T-helper 1 cell treated with Interleukin-12 subunit alpha and Interleukin-12 subunit beta and Interleukin-4 antibody, amounts not matched to agents 30 ng/mL and 1 ng/mL, for 36 hours (primary cell): ENCODE measurements at regions not wholly inside any gene's neighbourhood (a gene's known extent, or its start where the extent isn't known, plus 50 kb on each side); places are given as distances from the start of the nearest gene placed in this dataset.

Experiments
- intact Hi-C: fragments of 100-400 bp; cut with micrococcal nuclease; formaldehyde crosslinking; loops from one replicate; pipeline ENCODE4 v1.15.1; 2024

GRCh38 chr2:65658881-65659280 lies 226.5 kb upstream of the SPRED2 start:
- intact Hi-C loops: no loop called here

- intact Hi-C loops: no loop called here
Observed at GRCh38 chr2:65658266-65658665, 225.9 kb upstream of the SPRED2 start.

GRCh38 chr2:65656160-65656718 lies 223.8 kb upstream of the SPRED2 start:
- intact Hi-C loops: no loop called here

GRCh38 chr2:65655000-65655399 lies 222.6 kb upstream of the SPRED2 start:
- intact Hi-C loops: no loop called here

GRCh38 chr2:65654496-65654895 lies 222.1 kb upstream of the SPRED2 start:
- intact Hi-C loops: no loop called here

- intact Hi-C loops: no loop called here
Observed at GRCh38 chr2:65652066-65652465, 219.7 kb upstream of the SPRED2 start.

- intact Hi-C loops: loop anchor here (10.0 kb wide), 1 partner anchor 775 kb away; no protein-coding TSS in a partner anchor
Observed at GRCh38 chr2:65649811-65650589, 217.6 kb upstream of the SPRED2 start.

GRCh38 chr2:65647249-65647842 lies 214.9 kb upstream of the SPRED2 start:
- intact Hi-C loops: loop anchor here (10.0 kb wide), 1 partner anchor 777 kb away; no protein-coding TSS in a partner anchor

GRCh38 chr2:65640793-65641103 lies 208.3 kb upstream of the SPRED2 start:
- intact Hi-C loops: loop anchor here (10.0 kb wide), 1 partner anchor 784 kb away; no protein-coding TSS in a partner anchor

- intact Hi-C loops: no loop called here
Observed at GRCh38 chr2:65639156-65639864, 206.9 kb upstream of the SPRED2 start.

GRCh38 chr2:65638443-65638842 lies 206.0 kb upstream of the SPRED2 start:
- intact Hi-C loops: no loop called here

- intact Hi-C loops: no loop called here
Observed at GRCh38 chr2:65636813-65637483, 204.5 kb upstream of the SPRED2 start.

- intact Hi-C loops: no loop called here
Observed at GRCh38 chr2:65636024-65636423, 203.6 kb upstream of the SPRED2 start.

- intact Hi-C loops: no loop called here
Observed at GRCh38 chr2:65634304-65634703, 201.9 kb upstream of the SPRED2 start.

- intact Hi-C loops: no loop called here
Observed at GRCh38 chr2:65630643-65631042, 198.2 kb upstream of the SPRED2 start.

- intact Hi-C loops: no loop called here
Observed at GRCh38 chr2:65628156-65628555, 195.8 kb upstream of the SPRED2 start.

GRCh38 chr2:65626831-65627230 lies 194.4 kb upstream of the SPRED2 start:
- intact Hi-C loops: no loop called here

- intact Hi-C loops: no loop called here
Observed at GRCh38 chr2:65625982-65626381, 193.6 kb upstream of the SPRED2 start.

- intact Hi-C loops: no loop called here
Observed at GRCh38 chr2:65622951-65623535, 190.6 kb upstream of the SPRED2 start.

- intact Hi-C loops: no loop called here
Observed at GRCh38 chr2:65622499-65622898, 190.1 kb upstream of the SPRED2 start.

GRCh38 chr2:65620524-65620923 lies 188.1 kb upstream of the SPRED2 start:
- intact Hi-C loops: no loop called here
